Transverse colon (tissue), 4 donors: ENCODE measurements at regions not wholly inside any gene's neighbourhood (a gene's known extent, or its start where the extent isn't known, plus 50 kb on each side); places are given as distances from the start of the nearest gene placed in this dataset.

Experiments used
- DNase-seq: peaks from one replicate; pipeline ENCODE4 v3.0.0-alpha.2; 2019
- H3K27ac ChIP-seq, 4 donors: fragments of 200-600 bp; sonication (generic); 2 replicates each; pipeline ENCODE4 v1.5.1; 2016 to 2018; ENCODE audit warnings: inconsistent platforms in 4 of 4
- H3K27me3 ChIP-seq: fragments of 200-600 bp; sonication (generic); 2 replicates; pipeline ENCODE4 v1.5.1; 2017; ENCODE audit warnings: inconsistent platforms
- H3K36me3 ChIP-seq, 4 donors: fragments of 200-600 bp; sonication (generic); 2 replicates each; pipeline ENCODE4 v1.5.1; 2017 to 2019; ENCODE audit warnings: inconsistent platforms in 4 of 4
- H3K4me1 ChIP-seq, 4 donors: fragments of 200-600 bp; sonication (generic); 2 replicates each; pipeline ENCODE4 v1.5.1; 2017 to 2020; ENCODE audit warnings: inconsistent platforms in 4 of 4
- H3K4me3 ChIP-seq, 4 donors: fragments of 200-600 bp; sonication (generic); 1 replicate in 1 of 4; 2 replicates in 3 of 4; pipeline versions ENCODE4 v1.5.1 to v1.6.1; 2017 to 2019; ENCODE audit warnings: inconsistent platforms in 4 of 4
- H3K9me3 ChIP-seq, 2 donors: fragments of 200-600 bp; sonication (generic); 2 replicates each; pipeline ENCODE4 v1.5.1; 2017 to 2019; ENCODE audit warnings: inconsistent platforms in 2 of 2
- EP300 ChIP-seq: sonication (generic); formaldehyde crosslinking; IDR thresholded peaks from one replicate; pipeline ENCODE4 v1.6.1; 2017; ENCODE audit warnings: antibody characterized with exemption, low read depth
- POLR2A ChIP-seq: fragments of 450-650 bp; IDR thresholded peaks from one replicate; pipeline ENCODE4 v1.6.1; 2016; ENCODE audit warnings: antibody characterized with exemption, mild to moderate bottlenecking, moderate library complexity
- POLR2AphosphoS5 ChIP-seq, 3 donors: sonication (generic); formaldehyde crosslinking; IDR thresholded peaks; one replicate each; pipeline ENCODE4 v1.6.1; 2016; ENCODE audit warnings: antibody characterized with exemption in 3 of 3
- WGBS, 2 donors: methylation state at CpG; one replicate each; pipeline ENCODE4 v1.1.5; 2018; ENCODE audit warnings: low coverage in 1 of 2; 5-methylcytosine and 5-hydroxymethylcytosine counted together
- in situ Hi-C, 4 donors: fragments of 200-750 bp; cut with MboI; loops; one replicate each; pipeline versions ENCODE4 v1.15.0 to v1.15.1; 2017; ENCODE audit warnings: low sequenced_read_pairs in 3 of 4, low pct_ligation_motif_present in 1 of 4, low pct_unique_long_range_greater_than_20kb in 1 of 4
- intact Hi-C: fragments of 100-400 bp; cut with DNase I; formaldehyde crosslinking; loops from one replicate; pipeline ENCODE4 v1.15.1; 2023; ENCODE audit warnings: low total_unique reads
- TF ChIP-seq, protein P1 (sequence below), 5 experiments: fragments of 200-600 bp in 3 of 5; fragments of 450-650 bp in 2 of 5; sonication (generic) in 3 of 5; IDR thresholded peaks; 1 replicate in 2 of 5; 2 replicates in 3 of 5; pipeline ENCODE4 v1.5.1; 2016 to 2017; ENCODE audit warnings: antibody characterized with exemption in 5 of 5, inconsistent platforms in 3 of 5, mild to moderate bottlenecking in 2 of 5, moderate library complexity in 1 of 5

- intact Hi-C loops (no loop called here), in situ Hi-C loops (no loop called here)
- WGBS, 2 donors: 76 to 77% methylated on average over 4 to 7 of the region's 7 CpGs
- H3K27me3 ChIP-seq: no peaks in the 10 kb centered on the region
- H3K4me3 ChIP-seq: no peak overlapping the region
- TF ChIP-seq POLR2A: no peak
- TF ChIP-seq POLR2AphosphoS5 (IDR thresholded peaks at IDR 0.05): no peak
- no peak for TF ChIP-seq EP300
- TF ChIP-seq, protein P1, sequence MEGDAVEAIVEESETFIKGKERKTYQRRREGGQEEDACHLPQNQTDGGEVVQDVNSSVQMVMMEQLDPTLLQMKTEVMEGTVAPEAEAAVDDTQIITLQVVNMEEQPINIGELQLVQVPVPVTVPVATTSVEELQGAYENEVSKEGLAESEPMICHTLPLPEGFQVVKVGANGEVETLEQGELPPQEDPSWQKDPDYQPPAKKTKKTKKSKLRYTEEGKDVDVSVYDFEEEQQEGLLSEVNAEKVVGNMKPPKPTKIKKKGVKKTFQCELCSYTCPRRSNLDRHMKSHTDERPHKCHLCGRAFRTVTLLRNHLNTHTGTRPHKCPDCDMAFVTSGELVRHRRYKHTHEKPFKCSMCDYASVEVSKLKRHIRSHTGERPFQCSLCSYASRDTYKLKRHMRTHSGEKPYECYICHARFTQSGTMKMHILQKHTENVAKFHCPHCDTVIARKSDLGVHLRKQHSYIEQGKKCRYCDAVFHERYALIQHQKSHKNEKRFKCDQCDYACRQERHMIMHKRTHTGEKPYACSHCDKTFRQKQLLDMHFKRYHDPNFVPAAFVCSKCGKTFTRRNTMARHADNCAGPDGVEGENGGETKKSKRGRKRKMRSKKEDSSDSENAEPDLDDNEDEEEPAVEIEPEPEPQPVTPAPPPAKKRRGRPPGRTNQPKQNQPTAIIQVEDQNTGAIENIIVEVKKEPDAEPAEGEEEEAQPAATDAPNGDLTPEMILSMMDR (IDR thresholded peaks at IDR 0.05): no peak
- no peak for DNase-seq
- H3K36me3 ChIP-seq: no peaks in the 10 kb centered on the region
- no peak overlapping the region for H3K27ac ChIP-seq
- no peaks in the 10 kb centered on the region for H3K9me3 ChIP-seq
- no peaks in the 10 kb centered on the region for H3K4me1 ChIP-seq
Observed at GRCh38 chr2:104736026-104736425, 117.9 kb upstream of the POU3F3 start.

GRCh38 chr2:104741860-104742259, 112.1 kb upstream of the POU3F3 start:
- TF ChIP-seq EP300 (no peak), POLR2A (no peak), POLR2AphosphoS5 (IDR thresholded peaks at IDR 0.05) (no peak)
- TF ChIP-seq, protein P1 (IDR thresholded peaks at IDR 0.05): no peak
- Histone ChIP-seq H3K9me3 (no peaks in the 10 kb centered on the region), H3K27ac (no peak overlapping the region), H3K4me3 (no peak overlapping the region), H3K27me3 (no peaks in the 10 kb centered on the region), H3K4me1 (no peaks in the 10 kb centered on the region), H3K36me3 (no peaks in the 10 kb centered on the region)
- DNase-seq: no peak
- in situ Hi-C loops: no loop called here
- 55 to 86% methylated on average over 1 to 3 of the region's 3 CpGs for WGBS, 2 donors
- intact Hi-C loops: no loop called here

GRCh38 chr2:104744537-104744936, 109.4 kb upstream of the POU3F3 start:
- Histone ChIP-seq H3K27ac (no peak overlapping the region), H3K36me3 (no peaks in the 10 kb centered on the region), H3K4me3 (no peak overlapping the region), H3K4me1 (no peaks in the 10 kb centered on the region), H3K27me3 (no peaks in the 10 kb centered on the region), H3K9me3 (no peaks in the 10 kb centered on the region)
- 79 to 85% methylated on average over 6 of the region's 6 CpGs for WGBS, 2 donors
- in situ Hi-C loops: no loop called here
- TF ChIP-seq POLR2AphosphoS5 (IDR thresholded peaks at IDR 0.05): no peak
- TF ChIP-seq, protein P1 (IDR thresholded peaks at IDR 0.05): no peak
- TF ChIP-seq POLR2A: no peak
- TF ChIP-seq EP300: no peak
- intact Hi-C loops: no loop called here
- DNase-seq: no peak

GRCh38 chr2:104745846-104746245, 108.1 kb upstream of the POU3F3 start:
- intact Hi-C loops (no loop called here), in situ Hi-C loops (no loop called here)
- 20 to 66% methylated on average over 1 to 13 of the region's 13 CpGs for WGBS, 2 donors

More at GRCh38 chr2:104745846-104746245, 108.1 kb upstream of the POU3F3 start:
- no peak for DNase-seq
- Histone ChIP-seq H3K9me3 (no peaks in the 10 kb centered on the region), H3K27ac (no peak overlapping the region), H3K27me3 (no peaks in the 10 kb centered on the region), H3K4me3 (no peak overlapping the region), H3K36me3 (no peaks in the 10 kb centered on the region), H3K4me1 (no peaks in the 10 kb centered on the region)
- TF ChIP-seq POLR2AphosphoS5 (IDR thresholded peaks at IDR 0.05): no peak
- TF ChIP-seq, protein P1 (IDR thresholded peaks at IDR 0.05): no peak
- TF ChIP-seq EP300: no peak
